GM20000 (cell line): ENCODE measurements at regions not wholly inside any gene's neighbourhood (a gene's known extent, or its start where the extent isn't known, plus 50 kb on each side); places are given as distances from the start of the nearest gene placed in this dataset.

ENCODE experiments used
- DNase-seq: peaks from one replicate; pipeline ENCODE4 v3.0.0; 2012; ENCODE audit warnings: low spot score
- CTCF ChIP-seq: IDR thresholded peaks from 2 replicates; pipeline ENCODE4 v1.5.1; 2012; ENCODE audit warnings: mild to moderate bottlenecking, control low read depth; ENCODE audit errors: extremely low read depth, missing control alignments

- TF ChIP-seq CTCF, result no peak
- no peak for DNase-seq
Observed at GRCh38 chr3:159166899-159167586, 365.2 kb downstream of the MFSD1 start.

- no peak for DNase-seq
- TF ChIP-seq CTCF, result no peak
Observed at GRCh38 chr3:159168788-159169187, 366.9 kb downstream of the MFSD1 start.

GRCh38 chr3:159169828-159170227, 368.0 kb downstream of the MFSD1 start:
- TF ChIP-seq CTCF, result no peak
- DNase-seq, result no peak

GRCh38 chr3:159170436-159171003, 368.7 kb downstream of the MFSD1 start:
- no peak for DNase-seq
- no peak for TF ChIP-seq CTCF

- TF ChIP-seq CTCF, result no peak
- DNase-seq, result no peak
Observed at GRCh38 chr3:159171333-159171732, 369.5 kb downstream of the MFSD1 start.

- DNase-seq, result no peak
- TF ChIP-seq CTCF, result no peak
Observed at GRCh38 chr3:159172473-159172872, 370.6 kb downstream of the MFSD1 start.

- DNase-seq, result no peak
- no peak for TF ChIP-seq CTCF
Observed at GRCh38 chr3:159174715-159175692, 373.1 kb downstream of the MFSD1 start.
